ENCODE measurements at regions not wholly inside any gene's neighbourhood (a gene's known extent, or its start where the extent isn't known, plus 50 kb on each side); places are given as distances from the start of the nearest gene placed in this dataset.

- TF ChIP-seq NFIC (IDR thresholded peaks at IDR 0.05) (no peak), EP300 (IDR thresholded peaks at IDR 0.05; ENCODE audit: borderline replicate concordance) (no peak), TCF12 (IDR thresholded peaks at IDR 0.05; ENCODE audit: low read depth) (no peak), TEAD4 (IDR thresholded peaks at IDR 0.05) (no peak), RAD21 (IDR thresholded peaks at IDR 0.05; ENCODE audit: low read depth) (no peak)
- TF ChIP-seq, protein P1, sequence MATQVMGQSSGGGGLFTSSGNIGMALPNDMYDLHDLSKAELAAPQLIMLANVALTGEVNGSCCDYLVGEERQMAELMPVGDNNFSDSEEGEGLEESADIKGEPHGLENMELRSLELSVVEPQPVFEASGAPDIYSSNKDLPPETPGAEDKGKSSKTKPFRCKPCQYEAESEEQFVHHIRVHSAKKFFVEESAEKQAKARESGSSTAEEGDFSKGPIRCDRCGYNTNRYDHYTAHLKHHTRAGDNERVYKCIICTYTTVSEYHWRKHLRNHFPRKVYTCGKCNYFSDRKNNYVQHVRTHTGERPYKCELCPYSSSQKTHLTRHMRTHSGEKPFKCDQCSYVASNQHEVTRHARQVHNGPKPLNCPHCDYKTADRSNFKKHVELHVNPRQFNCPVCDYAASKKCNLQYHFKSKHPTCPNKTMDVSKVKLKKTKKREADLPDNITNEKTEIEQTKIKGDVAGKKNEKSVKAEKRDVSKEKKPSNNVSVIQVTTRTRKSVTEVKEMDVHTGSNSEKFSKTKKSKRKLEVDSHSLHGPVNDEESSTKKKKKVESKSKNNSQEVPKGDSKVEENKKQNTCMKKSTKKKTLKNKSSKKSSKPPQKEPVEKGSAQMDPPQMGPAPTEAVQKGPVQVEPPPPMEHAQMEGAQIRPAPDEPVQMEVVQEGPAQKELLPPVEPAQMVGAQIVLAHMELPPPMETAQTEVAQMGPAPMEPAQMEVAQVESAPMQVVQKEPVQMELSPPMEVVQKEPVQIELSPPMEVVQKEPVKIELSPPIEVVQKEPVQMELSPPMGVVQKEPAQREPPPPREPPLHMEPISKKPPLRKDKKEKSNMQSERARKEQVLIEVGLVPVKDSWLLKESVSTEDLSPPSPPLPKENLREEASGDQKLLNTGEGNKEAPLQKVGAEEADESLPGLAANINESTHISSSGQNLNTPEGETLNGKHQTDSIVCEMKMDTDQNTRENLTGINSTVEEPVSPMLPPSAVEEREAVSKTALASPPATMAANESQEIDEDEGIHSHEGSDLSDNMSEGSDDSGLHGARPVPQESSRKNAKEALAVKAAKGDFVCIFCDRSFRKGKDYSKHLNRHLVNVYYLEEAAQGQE (IDR thresholded peaks at IDR 0.05; ENCODE audit: low read depth) = no peak
- TF ChIP-seq, protein P2, sequence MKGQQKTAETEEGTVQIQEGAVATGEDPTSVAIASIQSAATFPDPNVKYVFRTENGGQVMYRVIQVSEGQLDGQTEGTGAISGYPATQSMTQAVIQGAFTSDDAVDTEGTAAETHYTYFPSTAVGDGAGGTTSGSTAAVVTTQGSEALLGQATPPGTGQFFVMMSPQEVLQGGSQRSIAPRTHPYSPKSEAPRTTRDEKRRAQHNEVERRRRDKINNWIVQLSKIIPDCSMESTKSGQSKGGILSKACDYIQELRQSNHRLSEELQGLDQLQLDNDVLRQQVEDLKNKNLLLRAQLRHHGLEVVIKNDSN (IDR thresholded peaks at IDR 0.05) = no peak
Observed at GRCh38 chr6:130524552-130524951, 158.7 kb downstream of the TMEM200A start.

DNA sequence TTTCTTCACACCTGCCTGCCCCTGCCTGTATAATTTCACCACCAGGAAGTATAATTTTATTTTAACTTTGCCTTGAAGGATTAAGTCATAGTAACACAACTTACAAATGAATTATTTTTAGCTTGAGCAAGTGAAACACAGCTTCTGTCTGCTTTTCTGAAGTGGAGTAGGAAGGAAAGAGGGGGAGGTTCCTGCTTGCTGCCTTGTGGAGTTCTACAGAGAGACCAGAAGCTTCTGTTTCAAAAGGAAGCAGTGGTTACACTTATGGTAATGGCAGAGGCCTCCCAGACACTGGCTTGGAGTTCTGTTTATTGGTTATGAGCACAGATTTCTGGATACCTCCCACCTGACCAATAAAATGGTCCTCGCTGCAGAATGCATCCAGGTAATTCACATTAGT lies 159.6 kb downstream of the TMEM200A start:
- TF ChIP-seq, protein P3, sequence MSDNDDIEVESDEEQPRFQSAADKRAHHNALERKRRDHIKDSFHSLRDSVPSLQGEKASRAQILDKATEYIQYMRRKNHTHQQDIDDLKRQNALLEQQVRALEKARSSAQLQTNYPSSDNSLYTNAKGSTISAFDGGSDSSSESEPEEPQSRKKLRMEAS (IDR thresholded peaks at IDR 0.05) = no peak
- TF ChIP-seq TCF12 (IDR thresholded peaks at IDR 0.05; ENCODE audit: low read depth) (no peak), FOXM1 (IDR thresholded peaks at IDR 0.05; ENCODE audit: borderline replicate concordance, low read depth) (no peak), TEAD4 (IDR thresholded peaks at IDR 0.05) (no peak), RAD21 (IDR thresholded peaks at IDR 0.05; ENCODE audit: low read depth) (no peak), CEBPB (IDR thresholded peaks at IDR 0.05) (no peak)
- TF ChIP-seq, protein P2 (IDR thresholded peaks at IDR 0.05) = no peak

DNA sequence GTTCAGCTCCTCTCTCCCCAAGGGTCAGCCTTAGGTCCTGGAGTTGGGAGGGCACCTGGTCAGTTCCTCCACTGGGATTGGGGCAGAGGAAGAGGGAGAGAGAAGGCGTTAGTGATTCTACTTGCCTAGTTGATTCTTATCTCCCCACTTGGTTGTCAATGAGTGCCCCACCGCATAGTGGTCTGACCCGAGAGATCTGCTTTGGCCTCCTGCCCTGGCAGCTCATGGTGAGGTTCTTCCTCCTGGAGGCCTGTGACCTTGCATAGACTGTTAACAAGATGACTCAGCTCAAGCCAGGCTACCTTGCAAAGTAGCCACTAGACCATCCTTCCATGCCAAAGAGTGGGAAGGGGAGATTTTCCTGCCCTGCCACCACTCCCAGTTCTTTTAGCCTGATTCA lies 160.6 kb downstream of the TMEM200A start:
- TF ChIP-seq TEAD4 (IDR thresholded peaks at IDR 0.05) (no peak), TCF12 (IDR thresholded peaks at IDR 0.05; ENCODE audit: low read depth) (no peak), CEBPB (IDR thresholded peaks at IDR 0.05) (no peak), FOXM1 (IDR thresholded peaks at IDR 0.05; ENCODE audit: borderline replicate concordance, low read depth) (no peak), TAF1 (IDR thresholded peaks at IDR 0.05; ENCODE audit: low read depth) (no peak), CREB1 (IDR thresholded peaks at IDR 0.05; ENCODE audit: low read depth) (no peak), YY1 (IDR thresholded peaks at IDR 0.05; ENCODE audit: low read depth) (no peak), RAD21 (IDR thresholded peaks at IDR 0.05; ENCODE audit: low read depth) (no peak), NFIC (IDR thresholded peaks at IDR 0.05) (no peak), EGR1 (IDR thresholded peaks at IDR 0.05) (no peak)
- TF ChIP-seq, protein P1 (IDR thresholded peaks at IDR 0.05; ENCODE audit: low read depth) = no peak

- TF ChIP-seq EGR1 (IDR thresholded peaks at IDR 0.05) (no peak), CREB1 (IDR thresholded peaks at IDR 0.05; ENCODE audit: low read depth) (no peak), EP300 (IDR thresholded peaks at IDR 0.05; ENCODE audit: borderline replicate concordance) (no peak), FOXM1 (IDR thresholded peaks at IDR 0.05; ENCODE audit: borderline replicate concordance, low read depth) (no peak), YY1 (IDR thresholded peaks at IDR 0.05; ENCODE audit: low read depth) (no peak), TAF1 (IDR thresholded peaks at IDR 0.05; ENCODE audit: low read depth) (no peak), CEBPB (IDR thresholded peaks at IDR 0.05) (no peak), ZBTB7A (IDR thresholded peaks at IDR 0.05; ENCODE audit: low read depth) (no peak), TEAD4 (IDR thresholded peaks at IDR 0.05) (no peak), NFIC (IDR thresholded peaks at IDR 0.05) (no peak)
- TF ChIP-seq, protein P3 (IDR thresholded peaks at IDR 0.05) = no peak
- TF ChIP-seq, protein P2 (IDR thresholded peaks at IDR 0.05) = no peak
Observed at GRCh38 chr6:130527173-130527572, 161.4 kb downstream of the TMEM200A start.

DNA sequence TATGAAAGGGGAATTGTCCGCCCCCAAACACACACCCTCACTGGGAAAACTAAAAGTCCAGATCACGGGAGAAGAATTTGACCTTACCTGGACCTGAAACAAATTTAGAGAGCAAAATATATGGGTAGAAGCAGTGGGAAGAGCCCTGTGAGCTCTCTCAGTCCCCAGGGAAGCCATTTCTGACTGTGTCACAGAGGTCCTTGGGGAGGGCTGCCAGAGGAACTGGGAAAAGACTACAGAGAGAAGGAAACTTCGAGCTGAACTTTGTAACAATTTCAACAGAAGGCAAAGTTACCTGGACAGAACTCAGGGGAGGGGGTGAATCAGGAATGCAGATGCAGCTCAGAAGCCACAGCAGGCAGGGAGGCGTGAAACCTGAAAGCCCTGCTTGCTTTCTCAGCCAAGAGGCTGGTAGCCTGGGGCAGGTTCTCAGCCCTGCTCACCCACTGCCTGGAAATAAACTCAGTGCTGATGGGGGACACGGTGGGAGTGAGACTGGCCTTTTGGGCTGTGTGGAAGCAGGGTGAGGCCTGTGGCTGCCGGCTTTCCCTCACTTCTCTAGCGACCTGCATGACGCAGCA lies 163.8 kb downstream of the TMEM200A start:
- TF ChIP-seq TEAD4 (IDR thresholded peaks at IDR 0.05) = no peak
- TF ChIP-seq NFIC (IDR thresholded peaks at IDR 0.05) = no peak
- no peak for TF ChIP-seq EP300 (IDR thresholded peaks at IDR 0.05; ENCODE audit: borderline replicate concordance)
- TF ChIP-seq CEBPB (IDR thresholded peaks at IDR 0.05) = no peak
- TF ChIP-seq, protein P3 (IDR thresholded peaks at IDR 0.05) = no peak
- TF ChIP-seq RAD21 (IDR thresholded peaks at IDR 0.05; ENCODE audit: low read depth) = no peak
- no peak for TF ChIP-seq EGR1 (IDR thresholded peaks at IDR 0.05)
- no peak for TF ChIP-seq FOXM1 (IDR thresholded peaks at IDR 0.05; ENCODE audit: borderline replicate concordance, low read depth)
- no peak for TF ChIP-seq TCF12 (IDR thresholded peaks at IDR 0.05; ENCODE audit: low read depth)
- TF ChIP-seq TAF1 (IDR thresholded peaks at IDR 0.05; ENCODE audit: low read depth) = no peak
